HUDEP-2 (cell line): ENCODE measurements at regions not wholly inside any gene's neighbourhood (a gene's known extent, or its start where the extent isn't known, plus 50 kb on each side); places are given as distances from the start of the nearest gene placed in this dataset.
"Not testable (repeated sequence)": the region's sequence is repeated elsewhere in the genome, so short reads cannot be mapped to it uniquely, and the experiment has no call there.

ENCODE experiments used
- DNase-seq, 76 experiments: peaks; one replicate each; lab custom pipeline; 2025; ENCODE audit not compliant: unreplicated experiment in 76 of 76; lab: John Stamatoyannopoulos, UW

GRCh38 chr2:7619203-7619970 lies 702.2 kb downstream of the RNF144A start:
- DNase-seq, result no peak

GRCh38 chr2:7620255-7620654 lies 703.0 kb downstream of the RNF144A start:
- DNase-seq, result no peak

GRCh38 chr2:7621018-7621814 lies 704.0 kb downstream of the RNF144A start:
- no peak for DNase-seq

GRCh38 chr2:7625392-7626138 lies 708.4 kb downstream of the RNF144A start:
- DNase-seq, result no peak

GRCh38 chr2:7626139-7626537 lies 708.9 kb downstream of the RNF144A start:
- DNase-seq, result no peak

GRCh38 chr2:7627583-7627982 lies 710.4 kb downstream of the RNF144A start:
- DNase-seq, result no peak

- no peak for DNase-seq
These were observed 715.2 kb downstream of the RNF144A start for GRCh38 chr2:7632420-7632819.

- DNase-seq, result no peak
These were observed 716.4 kb downstream of the RNF144A start for GRCh38 chr2:7633566-7634153.

- DNase-seq, result no peak
These were observed 717.2 kb downstream of the RNF144A start for GRCh38 chr2:7634409-7634808.

- DNase-seq, result no peak
These were observed 722.3 kb downstream of the RNF144A start for GRCh38 chr2:7639476-7639875.

- not testable (repeated sequence) for DNase-seq
These were observed 724.1 kb downstream of the RNF144A start for GRCh38 chr2:7641272-7641671.

GRCh38 chr2:7646024-7646423 lies 728.8 kb downstream of the RNF144A start:
- DNase-seq, result no peak

- no peak for DNase-seq
These were observed 729.4 kb downstream of the RNF144A start for GRCh38 chr2:7646661-7647060.

- DNase-seq, result no peak
These were observed 731.1 kb downstream of the RNF144A start for GRCh38 chr2:7648221-7648795.

GRCh38 chr2:7649461-7650228 lies 732.4 kb downstream of the RNF144A start:
- DNase-seq, result no peak

GRCh38 chr2:7653617-7654016 lies 736.4 kb downstream of the RNF144A start:
- no peak for DNase-seq

GRCh38 chr2:7655629-7656028 lies 738.4 kb downstream of the RNF144A start:
- no peak for DNase-seq

GRCh38 chr2:7657526-7657925 lies 740.3 kb downstream of the RNF144A start:
- not testable (repeated sequence) for DNase-seq

GRCh38 chr2:7658486-7658885 lies 741.3 kb downstream of the RNF144A start:
- DNase-seq, result no peak

GRCh38 chr2:7660816-7661215 lies 743.6 kb downstream of the RNF144A start:
- DNase-seq, result no peak
